Neuronal stem cell (in vitro differentiated cells): ENCODE measurements at regions not wholly inside any gene's neighbourhood (a gene's known extent, or its start where the extent isn't known, plus 50 kb on each side); places are given as distances from the start of the nearest gene placed in this dataset.
"Not testable (repeated sequence)": the region's sequence is repeated elsewhere in the genome, so short reads cannot be mapped to it uniquely, and the experiment has no call there.

Experiments used
- DNase-seq: peaks from one replicate; pipeline ENCODE4 v3.0.0-alpha.2; 2013; ENCODE audit warnings: low spot score
- H2AFZ ChIP-seq: one replicate; pipeline ENCODE4 v1.6.1; 2013; ENCODE audit warnings: mild to moderate bottlenecking, low read length, inconsistent platforms
- H2AK5ac ChIP-seq: 2 replicates; pipeline ENCODE4 v1.6.1; 2013; ENCODE audit warnings: low read depth, mild to moderate bottlenecking, inconsistent platforms, low read length, moderate library complexity, mixed read lengths
- H2BK120ac ChIP-seq: 2 replicates; pipeline ENCODE4 v1.6.1; 2013; ENCODE audit warnings: low read depth, mild to moderate bottlenecking, inconsistent platforms, low read length, moderate library complexity, mixed read lengths
- H2BK12ac ChIP-seq: one replicate; pipeline ENCODE4 v1.6.1; 2013; ENCODE audit warnings: low read length, inconsistent platforms
- H2BK15ac ChIP-seq: 2 replicates; pipeline ENCODE4 v1.6.1; 2013; ENCODE audit warnings: mild to moderate bottlenecking, low read length, inconsistent platforms, mixed read lengths
- H2BK5ac ChIP-seq: one replicate; pipeline ENCODE4 v1.6.1; 2013; ENCODE audit warnings: inconsistent platforms, mild to moderate bottlenecking, low read length, moderate library complexity
- H3K14ac ChIP-seq: one replicate; pipeline ENCODE4 v1.6.1; 2013; ENCODE audit warnings: low read length, inconsistent platforms
- H3K18ac ChIP-seq: 2 replicates; pipeline ENCODE4 v1.6.1; 2013; ENCODE audit warnings: low read length, inconsistent platforms
- H3K23ac ChIP-seq: 2 replicates; pipeline ENCODE4 v1.6.1; 2013; ENCODE audit warnings: low read depth, mild to moderate bottlenecking, mixed read lengths, low read length, inconsistent platforms; ENCODE audit not compliant: poor library complexity
- H3K27ac ChIP-seq: replicated peaks from 3 replicates; pipeline ENCODE4 v1.5.1; 2013; ENCODE audit warnings: low read length, inconsistent platforms
- H3K27me3 ChIP-seq, 3 experiments: 2 replicates each; pipeline ENCODE4 v1.6.1; 2013; ENCODE audit warnings: low read length in 3 of 3, mild to moderate bottlenecking in 2 of 3, inconsistent platforms in 1 of 3, low read depth in 1 of 3, mixed read lengths in 1 of 3, moderate library complexity in 1 of 3; ENCODE audit not compliant: control insufficient read depth in 3 of 3, insufficient read depth in 3 of 3
- H3K36me3 ChIP-seq, 2 donors: replicated peaks in 1 of 2; 2 replicates each; pipeline ENCODE4 v1.6.1; 2013; ENCODE audit warnings: low read length in 2 of 2; ENCODE audit not compliant: control insufficient read depth in 2 of 2, insufficient read depth in 2 of 2
- H3K4ac ChIP-seq: 2 replicates; pipeline ENCODE4 v1.6.1; 2013; ENCODE audit warnings: inconsistent platforms, mild to moderate bottlenecking, low read length, moderate library complexity
- H3K4me1 ChIP-seq, 2 donors: 1 replicate in 1 of 2; 2 replicates in 1 of 2; pipeline ENCODE4 v1.6.1; 2013; ENCODE audit warnings: low read length in 2 of 2, low read depth in 1 of 2; ENCODE audit not compliant: control insufficient read depth in 2 of 2, insufficient read depth in 1 of 2
- H3K4me2 ChIP-seq: one replicate; pipeline ENCODE4 v1.6.1; 2013; ENCODE audit warnings: mild to moderate bottlenecking, low read length, inconsistent platforms; ENCODE audit not compliant: insufficient read depth, poor library complexity, severe bottlenecking
- H3K4me3 ChIP-seq, 2 donors: 2 replicates each; pipeline ENCODE4 v1.5.1; 2013; ENCODE audit warnings: low read length in 2 of 2, mild to moderate bottlenecking in 2 of 2, inconsistent platforms in 1 of 2, moderate library complexity in 1 of 2
- H3K79me1 ChIP-seq: one replicate; pipeline ENCODE4 v1.6.1; 2013; ENCODE audit warnings: low read depth, mild to moderate bottlenecking, inconsistent platforms, low read length, moderate library complexity
- H3K9ac ChIP-seq: one replicate; pipeline ENCODE4 v1.6.1; 2013; ENCODE audit warnings: mild to moderate bottlenecking, low read depth, low read length, inconsistent platforms; ENCODE audit not compliant: poor library complexity
- H3K9me3 ChIP-seq, 2 donors: replicated peaks in 1 of 2; 2 replicates each; pipeline versions ENCODE3 to v1.6.1; 2013; ENCODE audit warnings: low read length in 2 of 2, mild to moderate bottlenecking in 2 of 2, inconsistent platforms in 1 of 2, low read depth in 1 of 2, mixed read lengths in 1 of 2, moderate library complexity in 1 of 2; ENCODE audit not compliant: control insufficient read depth in 2 of 2, insufficient read depth in 1 of 2
- H4K8ac ChIP-seq: one replicate; pipeline ENCODE4 v1.6.1; 2013; ENCODE audit warnings: low read depth, mild to moderate bottlenecking, inconsistent platforms, low read length, moderate library complexity
- H4K91ac ChIP-seq: one replicate; pipeline ENCODE4 v1.6.1; 2013; ENCODE audit warnings: low read length, low read depth, mild to moderate bottlenecking, inconsistent platforms; ENCODE audit not compliant: poor library complexity
- WGBS, 2 donors: extraction: QIAGEN DNeasy Blood & Tissue Kit; methylation state at CpG; one replicate each; pipeline ENCODE4 v1.1.7; 2013; ENCODE audit warnings: missing lambda C conversion rate in 2 of 2, mixed read lengths in 1 of 2; ENCODE audit not compliant: insufficient read length in 2 of 2, insufficient replicate concordance in 1 of 2; ENCODE audit errors: extremely low coverage in 2 of 2; 5-methylcytosine and 5-hydroxymethylcytosine counted together

- WGBS, 2 donors = no CpG with 5 or more reads among the region's 79 CpGs
- H3K9ac ChIP-seq, H3K14ac ChIP-seq, H2BK12ac ChIP-seq, H3K9me3 ChIP-seq, H3K4me1 ChIP-seq, H3K23ac ChIP-seq, H2BK15ac ChIP-seq, H2AK5ac ChIP-seq, H2BK5ac ChIP-seq, H4K8ac ChIP-seq, H3K4ac ChIP-seq, H4K91ac ChIP-seq, H2BK120ac ChIP-seq, H3K79me1 ChIP-seq, H3K36me3 ChIP-seq: not testable (repeated sequence)
- Histone ChIP-seq H3K4me2 (peak overlapping the region; percentile 71), H3K4me3 (peak overlapping the region in 1 of 2 donors; percentile 61), H3K27me3 (peaks cover 0 to 66% (median 0%) of the 10 kb centered on the region in 3 experiments), H3K27ac (peak overlapping the region; percentile 45), H3K18ac (peak overlapping the region; percentile 27), H2AFZ (peak overlapping the region; percentile 87)
- DNase-seq = peak; percentile 54
These were observed 114.7 kb upstream of the NKX1-1 start for GRCh38 chr4:1520795-1521576.

GRCh38 chr4:1519787-1520661 lies 113.8 kb upstream of the NKX1-1 start:
- Histone ChIP-seq H2BK15ac (peak overlapping the region; percentile 91), H3K4me1 (peaks cover 0 to 5% of the 10 kb centered on the region in 2 donors), H3K4me3 (no peak overlapping the region), H3K27ac (peak overlapping the region; percentile 28), H3K18ac (peak overlapping the region; percentile 97), H3K9me3 (peaks cover 2 to 3% of the 10 kb centered on the region in 2 donors), H2BK12ac (peak overlapping the region; percentile 84), H3K14ac (peak overlapping the region; percentile 25), H3K36me3 (no peaks in the 10 kb centered on the region), H4K8ac (peak overlapping the region; percentile 48), H3K23ac (no peak overlapping the region), H2BK120ac (peak overlapping the region; percentile 28), H3K27me3 (peaks cover 0 to 66% (median 0%) of the 10 kb centered on the region in 3 experiments), H2AK5ac (peak overlapping the region; percentile 98), H3K4me2 (no peak overlapping the region), H4K91ac (no peak overlapping the region), H2BK5ac (no peak overlapping the region), H3K9ac (peak overlapping the region; percentile 53), H2AFZ (no peak overlapping the region), H3K4ac (no peak overlapping the region), H3K79me1 (peaks cover 3% of the 10 kb centered on the region)
- no peak for DNase-seq
- no CpG with 5 or more reads among the region's 58 CpGs for WGBS, 2 donors

- Histone ChIP-seq H2AFZ (no peak overlapping the region), H3K9me3 (peaks cover 2 to 4% of the 10 kb centered on the region in 2 donors), H4K91ac (no peak overlapping the region), H3K27me3 (peaks cover 0 to 62% (median 0%) of the 10 kb centered on the region in 3 experiments), H2BK120ac (no peak overlapping the region), H2BK5ac (no peak overlapping the region), H3K4ac (peak overlapping the region; percentile 84), H4K8ac (no peak overlapping the region), H3K9ac (no peak overlapping the region), H3K14ac (peak overlapping the region; percentile 56), H3K23ac (peak overlapping the region; percentile 89), H3K79me1 (peaks cover 3% of the 10 kb centered on the region), H2AK5ac (peak overlapping the region; percentile 95), H2BK12ac (no peak overlapping the region), H3K4me2 (no peak overlapping the region), H3K4me1 (peaks cover 0 to 5% of the 10 kb centered on the region in 2 donors), H3K27ac (no peak overlapping the region), H3K18ac (peak overlapping the region; percentile 83), H3K4me3 (no peak overlapping the region), H2BK15ac (peak overlapping the region; percentile 58), H3K36me3 (peaks cover 0 to 2% of the 10 kb centered on the region in 2 donors)
- WGBS, 2 donors = no CpG with 5 or more reads among the region's 20 CpGs
- no peak for DNase-seq
These were observed 112.9 kb upstream of the NKX1-1 start for GRCh38 chr4:1518997-1519700.
